Fibroblast of skin of right quadriceps (primary cell): ENCODE measurements at regions not wholly inside any gene's neighbourhood (a gene's known extent, or its start where the extent isn't known, plus 50 kb on each side); places are given as distances from the start of the nearest gene placed in this dataset.
"Not testable (repeated sequence)": the region's sequence is repeated elsewhere in the genome, so short reads cannot be mapped to it uniquely, and the experiment has no call there.

Experiments
- DNase-seq: peaks from one replicate; pipeline ENCODE4 v3.0.0-alpha.2; 2013

DNA sequence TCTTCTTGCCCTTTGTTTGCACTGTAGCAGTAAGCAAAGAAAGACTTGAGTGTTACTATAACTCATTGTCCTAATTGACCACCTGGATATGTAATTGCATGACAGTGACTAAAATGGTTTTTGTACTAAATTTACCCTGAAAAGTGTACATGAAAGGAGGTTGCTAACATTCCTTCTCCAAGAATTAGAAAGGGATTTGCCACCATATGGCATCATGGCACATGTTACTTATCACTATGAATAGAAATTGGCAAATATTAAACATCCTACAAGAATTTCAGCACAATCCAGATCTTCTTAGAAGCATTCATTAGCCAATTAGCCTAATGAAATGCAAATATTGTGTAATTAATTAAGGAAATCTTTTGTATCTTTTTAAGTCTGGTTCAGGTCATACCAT, 834.2 kb downstream of the STPG2 start:
- no peak for DNase-seq

DNA sequence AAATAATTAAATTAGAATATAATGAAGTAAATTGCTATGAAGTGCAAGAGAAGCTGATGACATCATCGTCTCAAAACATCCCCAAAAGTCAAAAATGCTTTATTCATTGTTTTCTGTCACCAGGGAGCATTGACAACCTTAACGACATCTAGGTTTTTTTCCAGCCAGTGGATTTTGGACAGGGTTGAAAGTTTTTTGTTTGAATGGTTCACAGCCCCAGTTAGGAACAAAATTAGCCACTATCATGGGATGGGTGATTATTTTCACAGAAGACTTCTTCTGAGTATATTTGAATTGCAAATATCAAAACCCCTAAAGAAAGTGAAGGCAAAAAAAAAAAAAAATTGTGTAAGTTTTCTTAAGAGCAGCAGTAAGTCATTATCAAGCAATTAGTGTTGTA, 826.1 kb downstream of the STPG2 start:
- DNase-seq = no peak

DNA sequence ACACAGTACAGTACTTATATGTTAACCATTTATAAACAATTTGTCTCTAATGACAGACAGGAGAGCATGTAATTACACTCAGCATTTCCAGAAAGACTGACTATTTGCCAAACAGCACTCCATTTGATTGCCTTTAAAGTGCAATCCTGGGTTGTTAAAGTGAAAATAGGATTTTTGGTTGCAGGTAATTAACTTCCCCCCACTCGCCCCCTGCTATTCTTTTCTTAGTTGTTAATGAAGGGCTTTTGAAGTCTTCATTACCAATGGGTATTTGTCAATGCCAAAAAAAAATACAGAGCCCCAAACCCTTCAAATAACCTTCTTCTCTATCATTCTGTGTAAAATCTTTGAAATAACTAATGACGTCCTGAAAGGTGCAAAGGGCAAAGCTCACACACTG, 825.6 kb downstream of the STPG2 start:
- DNase-seq = no peak

DNA sequence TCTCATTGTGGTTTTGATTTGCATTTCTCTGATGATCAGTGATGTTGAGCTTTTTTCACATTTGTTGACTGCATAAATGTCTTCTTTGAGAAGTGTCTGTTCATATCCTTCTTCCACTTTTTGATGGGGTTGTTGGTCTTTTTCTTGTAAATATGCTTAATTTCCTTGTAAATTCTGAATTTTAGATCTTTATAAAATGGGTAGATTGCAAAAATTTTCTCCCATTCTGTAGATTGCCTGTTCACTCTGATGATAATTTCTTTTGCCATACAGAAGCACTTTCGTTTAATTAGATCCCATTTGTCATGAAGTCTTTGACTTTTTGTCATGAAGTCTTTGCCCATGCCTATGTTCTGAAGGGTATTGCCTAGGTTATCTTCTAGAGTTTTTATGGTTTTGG, 817.5 kb downstream of the STPG2 start:
- DNase-seq = peak; percentile 1

DNA sequence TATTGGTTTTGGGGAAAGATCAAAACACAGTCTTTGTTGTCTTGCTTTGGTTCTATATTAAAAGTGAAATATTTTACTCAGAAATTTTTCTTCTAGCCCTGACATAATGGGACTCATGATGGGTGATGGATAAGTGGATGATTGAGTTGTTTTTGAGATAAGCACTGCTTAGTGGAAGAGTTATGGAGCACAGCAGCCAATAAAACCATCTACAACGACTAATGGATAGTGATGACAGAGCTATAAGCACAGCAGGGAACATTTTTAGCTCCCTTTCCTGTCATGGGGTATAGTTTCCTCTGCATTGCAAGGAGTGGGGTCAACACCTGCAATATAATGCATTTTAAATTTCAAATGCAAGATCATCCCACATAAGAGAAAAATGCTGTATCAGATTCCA, 812.4 kb downstream of the STPG2 start:
- no peak for DNase-seq

DNA sequence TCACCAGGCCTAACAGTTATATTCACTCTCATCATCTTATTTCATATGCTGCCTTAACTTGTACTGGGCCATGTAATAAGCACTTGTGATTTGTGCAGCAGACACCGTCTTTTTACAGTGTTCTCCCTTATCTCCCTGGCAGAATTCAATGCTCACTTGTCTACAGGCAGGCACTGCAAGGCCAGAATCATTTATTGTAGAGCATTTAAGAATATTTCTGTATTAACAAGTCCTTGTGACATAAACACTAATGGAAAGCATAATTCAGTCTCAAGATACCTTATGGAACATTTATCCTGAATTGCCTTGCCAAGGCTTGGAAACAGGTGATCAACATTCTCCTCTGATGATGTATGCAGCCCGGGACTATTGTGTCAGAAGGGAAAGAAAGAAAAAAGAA, 808.9 kb downstream of the STPG2 start:
- DNase-seq = no peak

DNA sequence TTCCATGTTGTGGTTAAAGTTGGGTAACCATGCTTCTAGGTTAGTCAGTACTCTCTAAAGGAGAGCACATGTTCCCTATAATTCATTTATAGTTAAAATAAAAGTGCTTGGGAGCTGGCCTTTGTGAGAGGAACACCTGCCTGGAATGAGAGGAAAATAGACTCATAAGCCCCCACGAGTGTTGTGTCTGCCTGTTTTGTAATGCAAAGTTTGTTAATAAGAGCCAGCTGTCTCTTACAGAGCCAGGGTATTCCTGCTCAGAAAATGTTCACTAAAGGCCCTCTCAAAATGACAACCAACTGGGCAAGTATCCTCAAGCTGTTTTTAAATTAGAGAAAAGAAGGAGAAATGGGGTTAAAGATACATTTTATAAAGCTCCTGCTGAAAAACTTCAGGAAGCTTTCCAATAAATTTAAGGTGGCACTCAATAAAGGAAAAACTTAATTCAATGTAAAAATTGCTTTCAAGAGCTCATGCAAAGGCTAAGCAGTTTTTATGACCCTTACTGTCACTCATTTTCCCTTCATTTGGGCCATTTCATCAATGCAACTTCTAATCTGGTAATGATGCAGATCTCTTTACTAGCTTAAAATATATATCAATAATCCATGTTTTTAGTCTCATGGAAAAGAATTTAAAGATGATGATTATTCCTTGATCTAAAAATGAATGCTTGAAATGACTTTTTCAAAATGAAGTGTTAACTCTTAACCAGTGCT, 793.6 kb downstream of the STPG2 start:
- no peak for DNase-seq

DNA sequence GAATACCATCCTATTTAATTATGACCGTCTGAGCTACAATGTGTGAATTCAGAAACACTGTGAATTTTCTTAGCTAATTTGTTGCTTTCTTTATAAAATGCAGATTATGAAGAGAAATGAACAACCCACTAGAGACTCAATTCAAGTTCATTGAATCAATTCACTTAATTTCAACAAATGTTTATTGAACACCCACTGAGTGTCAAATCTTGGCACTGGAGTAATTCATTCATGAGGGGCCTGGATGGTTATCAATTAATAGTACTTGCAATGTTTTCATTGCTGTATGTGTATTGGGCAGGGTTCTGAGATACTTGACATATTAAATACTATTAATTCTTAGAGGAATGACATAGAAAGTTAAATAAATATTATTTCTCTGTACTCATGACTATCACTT, 789.4 kb downstream of the STPG2 start:
- DNase-seq = no peak

DNA sequence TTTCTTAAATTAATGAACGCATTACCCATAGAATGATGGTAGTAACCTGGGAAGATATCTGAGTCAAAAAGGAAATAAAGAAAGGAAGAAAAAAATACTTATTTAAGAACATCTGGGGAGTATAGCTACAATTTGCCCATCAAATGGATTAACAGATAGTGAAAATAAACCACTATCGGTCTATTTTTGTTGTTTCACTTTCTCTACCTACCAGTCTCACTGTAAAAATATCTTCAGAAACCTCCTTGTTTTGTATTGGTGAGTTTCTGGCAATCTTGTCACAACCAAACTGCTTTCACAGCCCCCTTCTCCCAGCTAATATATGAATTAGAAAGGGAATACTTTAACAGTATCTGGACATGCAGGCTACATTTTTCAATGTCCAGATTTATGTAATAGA, 783.5 kb downstream of the STPG2 start:
- no peak for DNase-seq

DNA sequence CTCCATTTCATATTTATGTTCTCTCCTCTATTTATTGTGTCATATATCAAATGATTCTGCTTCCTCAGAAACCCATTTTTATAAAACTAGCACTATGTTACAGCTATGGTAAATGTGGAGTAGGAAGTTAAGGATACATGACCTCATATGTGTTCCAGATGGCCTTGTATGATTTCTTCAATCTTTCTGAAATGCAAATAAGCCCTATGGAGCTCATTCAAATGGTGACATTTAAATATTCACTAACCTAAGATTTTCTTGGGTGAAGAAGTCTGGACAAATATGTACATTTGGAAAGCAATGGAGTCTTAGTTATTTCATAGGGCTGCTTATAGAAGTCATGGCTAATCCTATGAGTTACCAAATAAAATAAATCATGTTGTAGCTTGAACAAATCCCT, 782.5 kb downstream of the STPG2 start:
- no peak for DNase-seq

DNA sequence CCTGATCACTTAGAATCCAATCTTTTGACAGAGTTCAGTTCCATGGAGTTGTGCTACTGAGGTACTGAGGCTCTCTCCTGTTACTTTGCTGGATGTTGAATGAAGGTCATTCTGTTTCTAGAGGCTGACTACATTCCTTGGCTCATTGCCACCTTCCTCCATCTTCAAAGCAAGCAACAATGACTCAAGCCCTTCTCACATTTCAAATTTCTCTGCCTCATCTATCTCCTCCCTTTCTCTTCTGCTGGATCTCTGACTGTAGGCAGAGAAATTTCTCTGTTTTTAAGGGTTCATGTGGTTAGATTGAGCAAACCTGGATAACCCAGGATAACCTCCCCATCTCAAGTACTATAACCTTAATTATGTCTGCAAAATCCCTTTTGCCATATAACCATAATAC, 775.4 kb downstream of the STPG2 start:
- peak; percentile 50 for DNase-seq

DNA sequence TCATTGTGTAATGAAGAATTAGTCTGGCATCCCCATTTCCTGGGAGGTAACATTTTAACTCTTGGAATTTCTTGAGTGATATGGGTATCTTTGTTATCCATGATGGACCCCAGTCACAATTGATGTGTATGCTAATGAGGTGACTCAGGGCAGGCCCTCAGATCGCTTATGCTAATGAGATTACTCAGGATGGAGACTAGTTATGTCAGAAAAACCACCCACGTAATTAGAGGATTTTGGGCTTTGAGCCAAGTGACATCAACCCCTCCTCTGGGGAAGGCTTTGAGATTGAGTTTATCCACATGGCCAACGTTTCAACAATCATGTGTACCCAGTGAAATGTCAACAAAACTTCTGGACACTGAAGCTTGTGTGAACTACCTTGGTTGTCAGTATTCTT, 772.7 kb downstream of the STPG2 start:
- no peak for DNase-seq

DNA sequence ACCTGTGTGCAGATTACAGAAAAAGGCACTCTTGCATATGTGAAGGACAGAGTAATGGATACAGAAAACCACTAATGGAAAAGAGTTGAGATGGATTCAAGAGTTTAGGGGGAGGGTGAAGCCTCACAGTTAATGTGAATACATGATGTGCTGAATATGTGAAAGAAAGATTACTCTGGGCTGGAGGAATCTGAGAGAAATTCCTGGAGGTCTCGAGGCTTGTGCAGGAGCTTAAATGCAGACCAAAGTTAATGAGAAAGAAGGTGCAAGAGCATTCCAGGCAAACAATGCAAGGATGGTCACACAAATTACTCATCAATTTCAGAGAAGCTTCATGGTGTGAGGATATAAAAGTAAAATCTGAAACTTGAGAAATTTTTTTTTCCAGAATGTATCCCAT, 768.8 kb downstream of the STPG2 start:
- DNase-seq = no peak

DNA sequence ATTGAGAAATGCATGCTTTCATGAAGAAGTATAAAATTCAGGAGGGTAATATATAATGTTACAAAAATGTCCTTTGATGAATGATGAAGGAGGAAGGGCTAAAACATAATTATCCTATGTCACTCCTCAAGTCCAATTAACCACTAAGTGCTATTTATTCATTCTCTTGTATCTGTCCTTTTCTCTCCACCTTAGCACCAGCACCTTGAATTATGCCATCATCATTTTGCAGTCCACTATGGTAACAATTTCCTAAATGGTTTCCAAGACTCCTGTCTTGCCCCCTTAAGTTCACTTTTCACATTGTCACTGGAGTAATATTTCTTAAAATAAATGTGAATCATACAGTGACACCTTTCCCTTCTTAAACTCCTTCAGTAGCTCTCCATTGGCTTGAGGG, 756.3 kb downstream of the STPG2 start:
- no peak for DNase-seq

DNA sequence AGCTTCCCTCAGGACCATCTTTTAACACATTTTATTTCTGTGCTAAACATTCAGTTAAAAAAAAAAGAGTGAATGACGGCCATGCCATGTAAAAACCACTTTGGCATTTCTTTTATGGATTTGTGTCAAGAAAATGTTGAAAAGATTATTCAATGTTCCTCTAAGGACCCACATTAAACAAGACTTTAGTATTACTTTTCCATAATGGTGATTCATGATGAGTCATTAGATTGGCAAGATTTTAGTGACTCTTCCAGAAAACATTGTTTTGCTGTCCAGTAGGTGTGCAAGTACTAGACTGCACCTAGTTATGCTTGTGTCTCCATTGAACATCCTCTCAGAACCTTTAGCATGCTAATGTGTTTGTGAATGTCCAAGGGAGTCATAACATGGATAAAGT, 748.6 kb downstream of the STPG2 start:
- peak; percentile 0 for DNase-seq

DNA sequence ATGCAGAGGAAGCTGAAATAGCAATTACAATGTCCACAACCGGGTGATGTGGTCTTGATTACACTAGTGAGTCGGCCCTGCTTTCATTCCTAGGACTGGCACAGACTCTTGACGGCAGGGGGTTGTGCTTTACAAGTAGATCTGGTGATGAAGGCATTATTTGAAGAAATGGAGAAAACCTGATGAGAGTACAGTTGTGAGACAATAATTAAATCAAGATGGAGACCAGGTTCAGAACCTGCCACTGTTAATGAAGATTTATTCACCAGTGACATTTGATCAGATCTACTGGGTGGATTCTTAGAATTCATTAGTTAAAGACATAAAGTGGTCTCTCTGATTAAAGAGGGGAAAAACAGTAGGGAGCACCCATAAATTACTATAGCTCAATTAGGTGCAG, 747.2 kb downstream of the STPG2 start:
- no peak for DNase-seq

DNA sequence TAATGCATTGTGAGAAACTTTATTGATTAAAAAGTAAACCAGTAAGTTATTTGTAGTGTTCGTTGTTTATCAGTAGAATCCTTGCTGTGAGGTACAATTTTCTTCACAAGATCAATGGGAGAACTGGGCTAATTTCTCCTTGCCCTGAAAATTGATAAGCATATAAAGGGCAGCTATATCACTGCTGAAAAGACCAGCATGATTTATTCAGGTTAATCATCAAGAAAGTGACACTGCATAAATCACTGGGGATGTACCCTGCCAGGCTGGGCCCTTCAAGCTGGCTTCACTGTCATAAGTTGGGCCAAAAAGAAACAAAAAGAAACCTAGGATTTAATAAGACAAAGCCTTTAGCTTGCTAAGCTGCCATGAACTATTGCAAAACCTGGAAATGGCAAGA, 746.7 kb downstream of the STPG2 start:
- DNase-seq = no peak

DNA sequence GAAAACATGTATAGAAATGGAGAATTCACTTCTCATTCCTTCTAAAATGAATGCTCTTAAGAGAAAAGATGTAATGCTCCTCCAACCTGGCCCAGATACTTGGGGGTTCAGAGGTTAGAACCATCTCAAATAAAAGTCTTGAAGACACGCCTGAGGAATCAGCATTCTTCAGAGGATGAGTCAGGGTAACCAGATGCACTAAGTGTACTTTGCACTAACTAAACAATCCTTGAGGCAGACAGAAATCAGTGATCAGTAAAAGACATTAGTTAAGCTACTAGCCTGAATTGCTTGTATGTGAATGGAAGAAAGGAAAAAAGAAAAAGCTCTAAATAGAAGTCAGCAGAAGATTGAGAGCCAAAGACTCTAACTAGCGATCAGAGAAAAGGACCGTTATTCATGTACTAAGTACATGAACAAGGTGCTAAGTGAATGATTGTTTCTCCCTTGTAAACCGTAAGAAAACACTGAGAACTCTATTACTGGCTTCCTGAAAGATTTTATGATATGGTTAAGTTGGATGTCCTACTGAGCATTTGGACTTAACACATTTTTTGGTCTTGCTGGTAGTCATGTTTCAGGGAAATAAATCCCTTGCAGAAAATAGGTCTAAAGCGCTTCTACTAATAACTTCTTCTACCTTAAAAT, 738.3 kb downstream of the STPG2 start:
- no peak for DNase-seq

DNA sequence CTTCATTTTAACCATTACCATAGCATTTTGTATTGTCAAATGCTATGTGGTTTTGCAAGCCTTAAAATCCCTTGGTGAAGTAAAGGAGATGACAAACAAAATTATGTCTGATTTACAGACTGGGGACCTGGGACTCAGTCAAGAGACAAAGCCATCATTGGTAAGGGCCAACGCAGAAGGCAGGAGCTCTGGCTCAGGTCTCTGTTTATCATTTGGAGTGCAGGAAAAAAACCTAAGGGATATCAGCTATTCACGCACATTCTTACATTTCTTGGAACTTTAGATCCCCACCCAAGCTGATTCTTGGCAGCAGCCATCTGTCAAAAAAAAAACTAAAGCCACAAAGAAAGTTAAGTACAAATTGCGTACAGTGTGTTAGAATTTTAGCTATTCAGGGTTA, 731.9 kb downstream of the STPG2 start:
- DNase-seq = no peak

DNA sequence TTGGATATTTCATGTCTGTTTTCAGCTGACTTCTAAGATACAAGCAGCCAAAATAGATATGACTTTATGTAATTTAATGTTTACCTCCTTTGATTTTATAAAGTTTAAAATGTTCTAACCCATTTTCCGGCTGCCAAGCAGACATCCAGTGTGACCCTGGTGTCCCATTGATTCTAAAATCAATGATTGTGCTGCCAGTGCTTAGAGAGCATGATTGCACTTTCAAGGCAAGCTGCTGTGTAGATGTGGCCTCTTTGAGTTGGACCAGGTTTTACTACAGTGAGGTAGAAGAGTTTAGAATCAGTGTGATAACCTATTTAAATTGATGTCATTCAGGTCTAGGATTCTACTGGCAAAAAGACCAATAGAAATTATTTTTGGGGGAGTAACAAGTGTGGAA, 730.9 kb downstream of the STPG2 start:
- DNase-seq = no peak

DNA sequence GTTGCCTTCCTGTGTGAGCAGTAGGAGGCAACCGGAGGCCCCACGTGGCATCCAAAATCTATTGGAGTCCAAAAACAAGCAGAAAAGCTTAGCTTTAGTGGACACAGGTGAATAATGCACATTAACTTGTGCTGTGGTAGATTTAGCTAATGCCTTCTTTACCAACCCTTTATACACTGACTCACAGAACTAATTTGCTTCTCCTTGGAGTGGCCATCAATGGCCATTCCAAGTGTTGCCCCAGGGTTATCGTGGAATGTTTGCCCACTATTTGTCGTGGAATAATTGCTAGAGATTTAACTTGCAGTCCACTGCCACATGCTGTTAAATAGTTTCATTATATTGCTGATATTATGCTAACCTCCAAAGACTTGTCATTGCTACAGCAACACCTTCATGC, 729.1 kb downstream of the STPG2 start:
- no peak for DNase-seq

DNA sequence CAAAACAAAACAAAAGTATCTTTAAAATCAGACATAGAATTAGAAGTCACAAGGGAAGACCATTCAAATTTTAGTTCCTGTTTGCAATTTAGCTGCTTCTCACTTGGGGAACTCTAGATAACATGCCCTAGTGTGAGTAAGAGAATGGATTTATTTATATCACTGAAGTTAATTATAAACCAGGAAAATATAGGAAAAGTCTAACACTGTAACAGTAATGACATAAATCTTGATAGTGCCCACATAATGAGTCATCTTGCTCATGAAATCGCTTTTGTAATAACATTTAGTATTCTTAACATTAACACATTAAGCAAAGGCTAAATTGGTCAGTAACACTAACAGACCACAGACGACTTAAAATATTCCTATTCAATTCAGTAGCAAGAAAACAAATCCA, 710.7 kb downstream of the STPG2 start:
- no peak for DNase-seq

DNA sequence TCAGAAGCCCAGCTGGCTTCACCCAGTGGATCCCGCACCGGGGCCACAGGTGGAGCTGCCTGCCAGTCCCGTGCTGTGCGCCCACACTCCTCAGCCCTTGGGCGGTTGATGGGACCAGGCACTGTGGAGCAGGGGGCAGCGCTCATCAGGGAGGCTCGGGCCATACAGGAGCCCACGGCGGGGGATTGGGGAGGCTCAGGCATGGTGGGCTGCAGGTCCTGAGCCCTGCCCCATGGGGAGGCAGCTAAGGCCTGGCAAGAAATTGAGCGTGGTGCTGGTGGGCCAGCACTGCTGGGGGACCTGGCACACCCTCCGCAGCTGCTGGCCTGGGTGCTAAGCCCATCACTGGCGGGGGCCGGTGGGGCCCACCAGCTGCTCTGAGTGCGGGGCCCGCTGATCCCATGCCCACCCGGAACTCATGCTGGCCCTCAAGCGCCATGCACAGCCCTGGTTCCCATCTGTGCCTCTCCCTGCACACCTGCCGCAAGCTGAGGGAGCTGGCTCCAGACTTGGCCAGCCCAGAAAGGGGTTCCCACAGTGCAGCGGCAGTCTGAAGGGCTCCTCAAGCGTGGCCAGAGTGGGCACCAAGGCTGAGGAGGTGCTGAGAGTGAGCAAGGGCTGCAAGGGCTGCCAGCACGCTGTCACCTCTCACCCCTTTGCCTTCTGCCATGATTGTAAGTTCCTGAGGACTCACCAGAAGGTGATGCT, 705.1 kb downstream of the STPG2 start:
- DNase-seq = not testable (repeated sequence)

DNA sequence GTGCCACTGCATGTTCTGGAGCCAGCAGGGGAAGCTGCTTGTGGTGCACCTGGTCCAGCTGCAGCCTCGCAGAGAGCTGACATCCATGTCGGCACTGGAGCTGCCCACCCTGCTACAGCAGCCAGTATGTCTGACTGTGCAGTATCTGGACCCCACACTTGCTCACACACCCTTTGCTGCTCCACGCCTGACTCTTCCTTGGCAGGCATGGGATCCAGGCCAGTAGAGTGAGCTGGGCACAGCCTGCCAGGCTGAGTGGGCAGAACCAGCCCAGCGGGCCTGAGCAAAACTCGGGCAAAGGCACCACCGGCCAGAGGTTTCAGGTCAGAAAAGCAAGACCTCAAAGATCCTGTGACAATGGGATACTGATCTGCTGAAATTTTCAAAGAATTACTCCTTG, 690.1 kb downstream of the STPG2 start:
- no peak for DNase-seq

DNA sequence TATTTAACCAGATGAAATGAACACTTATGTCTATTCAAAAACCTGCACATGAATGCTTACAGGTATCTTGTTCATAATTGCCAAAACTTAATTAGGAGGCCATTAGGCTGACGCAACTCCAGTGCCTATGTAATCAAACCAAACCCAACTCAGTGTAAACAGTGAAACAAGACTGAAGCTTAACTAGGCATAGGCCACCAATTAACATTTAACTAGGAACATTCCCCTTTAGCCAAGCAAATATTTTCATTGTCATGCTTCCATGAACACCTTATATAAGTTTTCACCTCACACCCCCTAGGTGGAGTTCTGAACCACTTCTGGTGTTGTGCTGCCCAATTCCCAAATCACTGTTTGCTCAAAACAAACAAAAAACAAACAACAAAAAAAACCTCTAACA, 686.0 kb downstream of the STPG2 start:
- no peak for DNase-seq
